GM23248 (cell line): ENCODE measurements at regions not wholly inside any gene's neighbourhood (a gene's known extent, or its start where the extent isn't known, plus 50 kb on each side); places are given as distances from the start of the nearest gene placed in this dataset.

Experiments used
- EZH2 ChIP-seq: fragments of 200-600 bp; sonication (generic); IDR thresholded peaks from 2 replicates; pipeline ENCODE4 v1.6.1; 2018; ENCODE audit warnings: antibody characterized with exemption, mild to moderate bottlenecking; ENCODE audit not compliant: insufficient read depth, poor library complexity, severe bottlenecking
- EZH2phosphoT487 ChIP-seq: fragments of 200-600 bp; sonication (generic); IDR thresholded peaks from 2 replicates; pipeline ENCODE4 v1.6.1; 2018; ENCODE audit warnings: antibody characterized with exemption, moderate library complexity, mild to moderate bottlenecking, low read depth; ENCODE audit not compliant: insufficient read depth

DNA sequence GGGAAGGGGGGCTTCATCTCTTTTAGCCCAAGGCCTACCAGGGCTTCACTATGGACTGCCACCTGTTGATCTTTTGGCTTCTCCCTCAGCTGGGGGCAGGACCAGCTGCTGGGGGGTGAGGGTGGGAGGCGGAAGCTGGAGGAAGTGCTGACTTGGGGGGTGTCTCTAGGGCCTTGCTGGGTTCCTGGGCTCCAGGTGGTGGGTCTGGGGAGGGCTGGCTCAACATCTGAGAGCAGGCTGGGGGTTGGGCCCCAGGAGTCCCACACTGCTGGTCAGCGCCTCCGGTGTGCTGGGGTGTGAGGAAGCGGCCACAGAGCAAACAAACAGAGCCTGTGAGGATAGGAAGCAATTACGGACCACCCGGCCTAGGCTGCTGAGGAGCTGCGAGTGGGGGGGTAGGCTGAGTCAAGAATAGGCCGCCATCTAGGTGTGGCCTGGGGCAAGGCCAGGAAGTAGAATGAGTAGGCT lies 85.7 kb downstream of the EFNB1 start:
- TF ChIP-seq EZH2 (no peak), EZH2phosphoT487 (no peak)
